ENCODE measurements at regions not wholly inside any gene's neighbourhood (a gene's known extent, or its start where the extent isn't known, plus 50 kb on each side); places are given as distances from the start of the nearest gene placed in this dataset.

DNA sequence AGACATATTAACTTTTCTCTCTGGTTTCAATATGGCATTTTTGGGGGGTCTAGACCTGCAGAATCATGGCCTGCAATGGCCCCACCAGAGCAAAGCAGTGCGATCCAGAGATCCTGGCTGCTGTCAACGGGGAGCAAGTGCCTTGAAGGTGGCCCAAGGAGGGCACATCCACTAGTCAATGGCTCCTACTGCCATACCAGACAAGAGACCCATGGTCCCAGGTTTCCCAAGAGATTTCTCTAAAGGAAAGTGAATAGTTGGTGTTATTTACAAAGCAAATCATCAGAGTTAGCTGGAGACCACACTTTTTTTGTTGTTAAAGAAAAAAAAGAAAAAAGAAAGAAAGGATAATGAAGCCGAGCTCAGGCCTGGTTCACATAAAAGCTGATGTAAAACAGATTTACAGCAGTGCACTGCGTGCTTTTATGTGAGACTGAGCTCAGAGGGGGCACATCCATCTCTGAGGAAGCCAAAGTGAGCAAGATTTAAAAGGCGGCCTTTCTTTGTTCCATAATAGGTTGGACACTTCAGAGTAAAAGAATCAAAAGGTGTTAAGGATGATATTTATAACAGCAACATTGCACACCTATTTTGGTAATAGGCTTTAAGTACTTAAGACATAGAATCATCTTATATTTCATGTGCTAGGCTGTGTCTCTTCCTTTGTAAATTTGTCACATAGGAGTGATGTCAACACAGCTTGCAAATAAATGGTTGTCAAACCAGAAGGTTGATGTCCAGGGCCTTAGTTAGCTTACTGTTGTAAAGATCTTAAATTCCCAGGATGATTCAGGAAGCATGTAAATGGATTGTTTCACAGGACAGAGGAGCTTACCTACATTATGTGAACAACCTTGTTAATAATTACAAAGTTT is 201.3 kb upstream of the NTM start:
- no peak overlapping the region for H3K9ac ChIP-seq (ENCODE audit: insufficient read length)
- H3K4me3 ChIP-seq, result no peak overlapping the region
- H3K27ac ChIP-seq, result no peak overlapping the region
- DNase-seq (ENCODE audit: low read depth, low spot score), result no peak
- H3K36me3 ChIP-seq (ENCODE audit: insufficient read depth, low read length), result no peaks in the 10 kb centered on the region
- no peaks in the 10 kb centered on the region for H3K9me3 ChIP-seq (ENCODE audit: low read depth, low read length)
- TF ChIP-seq EZH2 (IDR thresholded peaks at IDR 0.05) (no peak), POLR2AphosphoS5 (IDR thresholded peaks at IDR 0.05; ENCODE audit: borderline replicate concordance, low read depth, low read length) (no peak), FOXP2 (optimal IDR thresholded peaks at IDR 0.05; ENCODE audit: control extremely low read depth, extremely low read length, insufficient read depth) (no peak)

DNA sequence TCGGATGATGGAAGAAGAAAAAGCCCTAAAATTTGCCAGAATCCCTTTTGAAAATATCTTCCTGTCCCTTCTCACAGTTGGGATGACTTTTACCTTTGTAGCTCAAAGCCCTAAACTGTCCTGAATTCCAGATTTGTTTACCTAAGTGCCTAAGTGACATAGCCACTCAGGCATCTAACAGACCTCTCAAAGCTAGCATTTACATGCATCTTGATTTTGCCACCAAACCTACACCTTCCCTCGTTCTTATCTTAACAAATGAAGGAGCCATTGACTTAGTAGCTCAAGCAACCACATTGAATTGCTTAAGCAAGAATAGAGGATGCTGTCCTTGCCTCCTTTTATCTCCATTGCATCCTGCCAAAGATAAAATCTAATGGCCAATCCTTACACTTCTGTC is 198.4 kb upstream of the NTM start:
- no peaks in the 10 kb centered on the region for H3K36me3 ChIP-seq (ENCODE audit: insufficient read depth, low read length)
- no peak overlapping the region for H3K9ac ChIP-seq (ENCODE audit: insufficient read length)
- H3K4me3 ChIP-seq, result no peak overlapping the region
- no peak for DNase-seq (ENCODE audit: low read depth, low spot score)
- no peak for TF ChIP-seq POLR2AphosphoS5 (IDR thresholded peaks at IDR 0.05; ENCODE audit: borderline replicate concordance, low read depth, low read length)
- no peak for TF ChIP-seq EZH2 (IDR thresholded peaks at IDR 0.05)
- TF ChIP-seq FOXP2 (optimal IDR thresholded peaks at IDR 0.05; ENCODE audit: control extremely low read depth, extremely low read length, insufficient read depth), result no peak
- no peak overlapping the region for H3K27ac ChIP-seq
- no peaks in the 10 kb centered on the region for H3K9me3 ChIP-seq (ENCODE audit: low read depth, low read length)

DNA sequence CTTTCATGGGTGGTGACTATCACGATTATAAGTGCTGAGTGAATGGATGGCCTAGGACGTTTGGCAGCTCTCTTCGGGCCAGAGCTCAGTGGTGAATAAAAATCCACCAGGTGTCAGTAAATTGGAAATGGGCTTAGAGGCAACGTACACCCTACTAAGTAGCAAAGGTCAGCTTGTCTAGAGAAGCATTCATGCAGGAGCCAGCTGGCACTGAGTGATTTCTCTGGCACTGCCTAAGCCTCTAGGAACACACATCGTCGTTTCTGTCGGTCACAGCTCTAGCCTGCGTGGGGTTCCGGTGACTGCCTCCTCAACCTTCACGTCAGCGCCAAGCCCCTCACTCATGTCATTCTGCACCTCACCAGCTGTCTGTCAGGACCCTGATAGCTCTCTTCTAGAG is 192.4 kb upstream of the NTM start:
- H3K27ac ChIP-seq, result no peak overlapping the region
- DNase-seq (ENCODE audit: low read depth, low spot score), result no peak

DNA sequence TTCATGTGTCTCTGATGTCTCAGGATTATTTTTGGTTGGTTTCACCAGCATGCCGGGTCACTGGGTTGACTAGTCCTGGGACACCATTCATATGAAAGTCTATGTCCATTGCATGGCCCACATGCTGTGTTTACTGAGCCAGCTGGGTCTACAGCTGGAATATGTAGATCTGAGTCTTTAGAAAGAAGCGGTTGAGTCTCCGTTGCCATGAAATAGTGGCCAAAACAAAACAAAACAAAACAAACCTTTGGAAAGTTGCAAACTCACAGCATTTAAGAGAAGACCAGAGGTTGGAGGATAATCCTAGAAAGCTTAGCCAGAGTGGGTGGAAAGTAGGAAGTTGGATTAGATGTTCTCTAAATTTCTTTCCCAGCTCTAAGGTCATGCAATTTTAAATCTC is 191.8 kb upstream of the NTM start:
- Histone ChIP-seq H3K9ac (ENCODE audit: insufficient read length) (no peak overlapping the region), H3K36me3 (ENCODE audit: insufficient read depth, low read length) (no peaks in the 10 kb centered on the region), H3K4me3 (no peak overlapping the region), H3K27ac (no peak overlapping the region), H3K9me3 (ENCODE audit: low read depth, low read length) (no peaks in the 10 kb centered on the region)
- TF ChIP-seq FOXP2 (optimal IDR thresholded peaks at IDR 0.05; ENCODE audit: control extremely low read depth, extremely low read length, insufficient read depth), result no peak
- TF ChIP-seq EZH2 (IDR thresholded peaks at IDR 0.05), result no peak
- no peak for TF ChIP-seq POLR2AphosphoS5 (IDR thresholded peaks at IDR 0.05; ENCODE audit: borderline replicate concordance, low read depth, low read length)
- no peak for DNase-seq (ENCODE audit: low read depth, low spot score)

More for the DNA sequence above, 192.4 kb upstream of the NTM start:
- no peaks in the 10 kb centered on the region for H3K36me3 ChIP-seq (ENCODE audit: insufficient read depth, low read length)
- no peak for TF ChIP-seq FOXP2 (optimal IDR thresholded peaks at IDR 0.05; ENCODE audit: control extremely low read depth, extremely low read length, insufficient read depth)
- no peak for TF ChIP-seq POLR2AphosphoS5 (IDR thresholded peaks at IDR 0.05; ENCODE audit: borderline replicate concordance, low read depth, low read length)
- no peak for TF ChIP-seq EZH2 (IDR thresholded peaks at IDR 0.05)
- H3K9me3 ChIP-seq (ENCODE audit: low read depth, low read length), result no peaks in the 10 kb centered on the region
- no peak overlapping the region for H3K9ac ChIP-seq (ENCODE audit: insufficient read length)
- H3K4me3 ChIP-seq, result no peak overlapping the region

DNA sequence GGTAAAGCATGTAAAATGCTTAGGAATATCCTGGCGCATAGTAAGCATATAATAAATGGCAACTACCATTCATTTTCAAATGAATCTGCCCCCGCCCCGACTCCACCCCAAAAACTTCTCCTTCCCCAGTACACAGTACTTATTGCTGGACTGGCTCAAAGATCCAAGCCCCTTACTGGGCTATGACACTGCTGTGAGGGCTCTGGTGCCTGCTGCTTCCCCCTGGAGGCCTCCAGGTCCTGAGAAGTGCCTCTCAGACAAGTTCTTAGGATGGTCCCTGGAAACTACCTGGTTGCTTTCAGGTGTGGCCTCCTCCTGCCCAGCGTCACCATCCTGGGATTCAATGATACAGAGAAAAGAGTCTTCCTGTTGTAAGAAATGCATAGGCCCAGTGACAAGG is 190.6 kb upstream of the NTM start:
- H3K9ac ChIP-seq (ENCODE audit: insufficient read length), result no peak overlapping the region
- no peaks in the 10 kb centered on the region for H3K9me3 ChIP-seq (ENCODE audit: low read depth, low read length)
- no peak overlapping the region for H3K27ac ChIP-seq
- no peak for DNase-seq (ENCODE audit: low read depth, low spot score)
- H3K36me3 ChIP-seq (ENCODE audit: insufficient read depth, low read length), result no peaks in the 10 kb centered on the region
- TF ChIP-seq FOXP2 (optimal IDR thresholded peaks at IDR 0.05; ENCODE audit: control extremely low read depth, extremely low read length, insufficient read depth), result no peak
- no peak for TF ChIP-seq EZH2 (IDR thresholded peaks at IDR 0.05)
- TF ChIP-seq POLR2AphosphoS5 (IDR thresholded peaks at IDR 0.05; ENCODE audit: borderline replicate concordance, low read depth, low read length), result no peak
- no peak overlapping the region for H3K4me3 ChIP-seq

DNA sequence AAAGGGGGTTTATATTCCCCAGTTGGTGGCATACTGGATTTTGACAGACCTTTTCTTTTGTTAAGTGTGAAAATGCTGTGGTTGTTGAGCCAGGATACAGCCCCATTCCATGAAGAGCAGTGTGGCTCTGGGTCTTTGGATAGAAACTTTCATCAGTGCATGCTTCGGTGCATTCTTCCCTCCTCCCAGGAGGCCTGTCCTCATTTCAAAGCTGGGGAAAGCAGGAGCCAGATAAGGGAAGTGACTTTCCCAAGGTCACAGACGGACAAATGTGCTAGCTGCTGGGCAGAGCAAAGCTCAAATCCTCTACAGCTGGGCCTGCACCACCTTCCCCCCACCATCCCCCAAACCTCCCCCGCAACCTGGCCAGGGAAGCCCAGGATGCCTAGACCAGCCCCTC is 184.5 kb upstream of the NTM start:
- Histone ChIP-seq H3K9ac (ENCODE audit: insufficient read length) (no peak overlapping the region), H3K9me3 (ENCODE audit: low read depth, low read length) (no peaks in the 10 kb centered on the region), H3K36me3 (ENCODE audit: insufficient read depth, low read length) (no peaks in the 10 kb centered on the region), H3K27ac (no peak overlapping the region), H3K4me3 (no peak overlapping the region)
- no peak for TF ChIP-seq EZH2 (IDR thresholded peaks at IDR 0.05)
- no peak for TF ChIP-seq POLR2AphosphoS5 (IDR thresholded peaks at IDR 0.05; ENCODE audit: borderline replicate concordance, low read depth, low read length)
- no peak for TF ChIP-seq FOXP2 (optimal IDR thresholded peaks at IDR 0.05; ENCODE audit: control extremely low read depth, extremely low read length, insufficient read depth)
- DNase-seq (ENCODE audit: low read depth, low spot score), result no peak

DNA sequence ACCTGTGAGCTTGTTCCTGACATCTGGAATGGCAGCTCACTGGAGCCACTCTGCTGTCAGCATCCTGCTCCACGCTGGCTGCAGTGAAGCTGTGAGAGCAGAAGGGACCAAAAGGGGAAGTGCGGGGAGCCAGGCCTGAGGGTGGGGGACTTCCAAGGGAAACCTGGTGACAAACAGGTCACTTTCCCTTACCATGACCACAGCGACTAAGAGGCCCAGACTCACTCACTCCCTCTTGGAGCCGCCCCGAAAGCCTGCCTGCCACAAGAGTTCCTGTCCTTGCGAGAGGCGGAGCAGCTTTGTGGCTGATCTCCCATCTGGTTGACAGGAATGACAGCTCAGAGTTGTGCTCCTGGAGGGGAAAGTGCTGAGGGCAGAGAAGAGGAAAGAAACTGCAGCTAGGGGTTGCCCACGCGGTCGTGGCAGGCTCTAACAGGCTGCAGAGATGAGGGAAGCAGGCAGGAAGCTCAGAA is 183.8 kb upstream of the NTM start:
- TF ChIP-seq FOXP2 (optimal IDR thresholded peaks at IDR 0.05; ENCODE audit: control extremely low read depth, extremely low read length, insufficient read depth) (no peak), POLR2AphosphoS5 (IDR thresholded peaks at IDR 0.05; ENCODE audit: borderline replicate concordance, low read depth, low read length) (no peak), EZH2 (IDR thresholded peaks at IDR 0.05) (no peak)
- DNase-seq (ENCODE audit: low read depth, low spot score), result no peak
- H3K9me3 ChIP-seq (ENCODE audit: low read depth, low read length), result no peaks in the 10 kb centered on the region
- no peak overlapping the region for H3K9ac ChIP-seq (ENCODE audit: insufficient read length)
- H3K4me3 ChIP-seq, result no peak overlapping the region
- H3K27ac ChIP-seq, result no peak overlapping the region
- no peaks in the 10 kb centered on the region for H3K36me3 ChIP-seq (ENCODE audit: insufficient read depth, low read length)

DNA sequence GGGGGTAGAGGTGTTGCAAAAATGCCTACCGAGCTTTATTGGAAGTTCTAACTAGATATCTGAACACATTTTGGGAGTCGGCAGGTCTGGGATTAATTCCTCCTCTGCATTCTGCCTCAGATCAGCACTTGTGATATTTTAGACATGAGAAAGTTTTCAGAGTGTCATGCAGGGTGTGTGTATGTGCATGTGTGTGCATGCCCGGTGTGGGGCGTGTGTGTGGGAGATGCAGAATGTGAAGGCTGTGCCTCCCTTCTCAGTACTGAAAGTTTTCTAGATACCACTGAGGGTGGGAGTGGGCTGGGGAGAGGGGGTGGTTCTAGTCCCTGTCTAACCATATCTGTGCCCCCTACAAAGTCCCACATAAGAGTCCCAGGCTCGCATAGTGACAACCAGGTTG is 180.0 kb upstream of the NTM start:
- no peak for DNase-seq (ENCODE audit: low read depth, low spot score)
- no peak overlapping the region for H3K4me3 ChIP-seq
- TF ChIP-seq EZH2 (IDR thresholded peaks at IDR 0.05) (no peak), FOXP2 (optimal IDR thresholded peaks at IDR 0.05; ENCODE audit: control extremely low read depth, extremely low read length, insufficient read depth) (no peak), POLR2AphosphoS5 (IDR thresholded peaks at IDR 0.05; ENCODE audit: borderline replicate concordance, low read depth, low read length) (no peak)
- H3K27ac ChIP-seq, result no peak overlapping the region
- H3K36me3 ChIP-seq (ENCODE audit: insufficient read depth, low read length), result no peaks in the 10 kb centered on the region
- H3K9ac ChIP-seq (ENCODE audit: insufficient read length), result no peak overlapping the region
- H3K9me3 ChIP-seq (ENCODE audit: low read depth, low read length), result no peaks in the 10 kb centered on the region
